HFFc6 (cell line): ENCODE measurements at regions not wholly inside any gene's neighbourhood (a gene's known extent, or its start where the extent isn't known, plus 50 kb on each side); places are given as distances from the start of the nearest gene placed in this dataset.

Experiments used
- DNase-seq: peaks from one replicate; pipeline ENCODE4 v3.0.0-alpha.2; 2018
- H3K27ac Mint-ChIP-seq: 2 replicates; pipeline ENCODE4 v1.8.0; 2020; ENCODE audit warnings: mild to moderate bottlenecking, mixed read lengths
- H3K27me3 Mint-ChIP-seq: 2 replicates; pipeline ENCODE4 v1.8.0; 2021; ENCODE audit warnings: mild to moderate bottlenecking, moderate library complexity, mixed read lengths; ENCODE audit not compliant: insufficient read depth
- H3K36me3 Mint-ChIP-seq: 2 replicates; pipeline ENCODE4 v1.8.0; 2021; ENCODE audit warnings: low read depth, mixed read lengths
- H3K4me1 Mint-ChIP-seq: 2 replicates; pipeline ENCODE4 v1.8.0; 2020; ENCODE audit warnings: low read depth, mixed read lengths
- H3K4me3 Mint-ChIP-seq: 2 replicates; pipeline ENCODE4 v1.8.0; 2020; ENCODE audit warnings: mild to moderate bottlenecking, moderate library complexity, mixed read lengths
- H3K9me3 Mint-ChIP-seq: 2 replicates; pipeline ENCODE4 v1.8.0; 2020; ENCODE audit warnings: mild to moderate bottlenecking, mixed read lengths
- CTCF ChIP-seq: fragments of 200-600 bp; sonication (generic); IDR thresholded peaks from 2 replicates; pipeline ENCODE4 v1.5.0; 2021; ENCODE audit warnings: antibody characterized with exemption, mild to moderate bottlenecking

GRCh38 chr2:9150568-9150900, 56.1 kb upstream of the ASAP2 start:
- Mint-ChIP-seq H3K27ac (no peak overlapping the region), H3K36me3 (no peaks in the 10 kb centered on the region; the same call in 1 of the 2 replicates), H3K4me1 (peaks cover 18% of the 10 kb centered on the region), H3K27me3 (no peaks in the 10 kb centered on the region; the same call in 1 of the 2 replicates), H3K9me3 (no peaks in the 10 kb centered on the region), H3K4me3 (no peak overlapping the region)
- TF ChIP-seq CTCF = no peak
- DNase-seq = no peak

- H3K9me3 Mint-ChIP-seq = no peaks in the 10 kb centered on the region
- H3K4me3 Mint-ChIP-seq = no peak overlapping the region
- TF ChIP-seq CTCF = no peak
- H3K27ac Mint-ChIP-seq = no peak overlapping the region
- no peak for DNase-seq
- no peaks in the 10 kb centered on the region for H3K36me3 Mint-ChIP-seq
- no peaks in the 10 kb centered on the region; the same call in 1 of the 2 replicates for H3K27me3 Mint-ChIP-seq
- peaks cover 24% of the 10 kb centered on the region for H3K4me1 Mint-ChIP-seq
Observed at GRCh38 chr2:9149726-9150567, 56.7 kb upstream of the ASAP2 start.

GRCh38 chr2:9149388-9149660, 57.3 kb upstream of the ASAP2 start:
- no peak for TF ChIP-seq CTCF
- no peaks in the 10 kb centered on the region for H3K9me3 Mint-ChIP-seq
- H3K27me3 Mint-ChIP-seq = no peaks in the 10 kb centered on the region; the same call in 1 of the 2 replicates
- H3K4me1 Mint-ChIP-seq = peaks cover 30% of the 10 kb centered on the region
- DNase-seq = no peak
- no peak overlapping the region for H3K27ac Mint-ChIP-seq
- no peak overlapping the region for H3K4me3 Mint-ChIP-seq
- no peaks in the 10 kb centered on the region for H3K36me3 Mint-ChIP-seq

- peaks cover 5% of the 10 kb centered on the region; the same call in 1 of the 2 replicates for H3K27me3 Mint-ChIP-seq
Observed at GRCh38 chr2:9146646-9147045, 60.0 kb upstream of the ASAP2 start.

GRCh38 chr2:9145752-9146430, 60.7 kb upstream of the ASAP2 start:
- no peaks in the 10 kb centered on the region for H3K36me3 Mint-ChIP-seq
- H3K27me3 Mint-ChIP-seq = peaks cover 5% of the 10 kb centered on the region; the same call in 1 of the 2 replicates
- DNase-seq = no peak
- no peak overlapping the region for H3K4me3 Mint-ChIP-seq
- peaks cover 50% of the 10 kb centered on the region for H3K4me1 Mint-ChIP-seq
- no peaks in the 10 kb centered on the region for H3K9me3 Mint-ChIP-seq
- TF ChIP-seq CTCF = no peak
- no peak overlapping the region for H3K27ac Mint-ChIP-seq

More at GRCh38 chr2:9146646-9147045, 60.0 kb upstream of the ASAP2 start:
- DNase-seq = no peak
- no peaks in the 10 kb centered on the region for H3K36me3 Mint-ChIP-seq
- H3K9me3 Mint-ChIP-seq = no peaks in the 10 kb centered on the region
- H3K27ac Mint-ChIP-seq = no peak overlapping the region
- H3K4me1 Mint-ChIP-seq = peaks cover 43% of the 10 kb centered on the region
- H3K4me3 Mint-ChIP-seq = no peak overlapping the region
- TF ChIP-seq CTCF = no peak
